Right cardiac atrium (tissue), 5 donors: ENCODE measurements at regions not wholly inside any gene's neighbourhood (a gene's known extent, or its start where the extent isn't known, plus 50 kb on each side); places are given as distances from the start of the nearest gene placed in this dataset.

Experiments
- ATAC-seq, 2 donors: fragments of 200-7000 bp; cut with Tn5 transposase; one replicate each; pipeline versions ENCODE4 v1.8.0 to v1.9.1; 2020; ENCODE audit warnings: moderate library complexity in 2 of 2, mild to moderate bottlenecking in 1 of 2
- DNase-seq, 3 donors: peaks; one replicate each; pipeline ENCODE4 v3.0.0-alpha.2; 2020
- H3K27ac ChIP-seq: one replicate; pipeline ENCODE4 v1.5.1; 2013; ENCODE audit warnings: mild to moderate bottlenecking, low read length, control low read depth, moderate library complexity
- H3K27me3 ChIP-seq: one replicate; pipeline ENCODE4 v1.6.1; 2013; ENCODE audit not compliant: control insufficient read depth, insufficient read depth
- H3K4me1 ChIP-seq: one replicate; pipeline ENCODE4 v1.6.1; 2013; ENCODE audit warnings: low read length; ENCODE audit not compliant: control insufficient read depth, insufficient read depth
- H3K4me3 ChIP-seq: one replicate; pipeline ENCODE4 v1.5.1; 2013; ENCODE audit warnings: low read length, control low read depth
- H3K9me3 ChIP-seq: one replicate; pipeline ENCODE4 v1.6.1; 2013; ENCODE audit warnings: low read length; ENCODE audit not compliant: control insufficient read depth
- WGBS: extraction: QIAGEN DNeasy Blood & Tissue Kit; methylation state at CpG from one replicate; pipeline ENCODE4 v1.1.7; 2013; 5-methylcytosine and 5-hydroxymethylcytosine counted together
- intact Hi-C, 4 donors: fragments of 100-400 bp; cut with DNase I; formaldehyde crosslinking; loops; one replicate each; pipeline versions ENCODE4 v1.11.0 to v1.14.0; 2022 to 2023
- donor health status: healthy with polysubstance abuse.
- donor health status: DM: no; HTN: yes; CAD: no.
- donor health status: DM: no; HTN: no; CAD: no.
- donor health status: DM: no; HTN: yes; CAD: no; lungs with severe emphysema.
- donor health status: DM: yes; HTN: yes; CAD: no.

- Histone ChIP-seq H3K27me3 (no peaks in the 10 kb centered on the region), H3K9me3 (no peaks in the 10 kb centered on the region), H3K27ac (no peak overlapping the region), H3K4me1 (peaks cover 2% of the 10 kb centered on the region), H3K4me3 (no peak overlapping the region)
- 95% methylated on average over 1 of the region's 1 CpG for WGBS
- ATAC-seq (no peak), DNase-seq (no peak)
- intact Hi-C loops = no loop called here
These were observed 86.2 kb upstream of the PLXNC1 start for GRCh38 chr12:94062194-94062593.

GRCh38 chr12:94062796-94063635, 85.4 kb upstream of the PLXNC1 start:
- Histone ChIP-seq H3K9me3 (no peaks in the 10 kb centered on the region), H3K27ac (no peak overlapping the region), H3K4me3 (no peak overlapping the region), H3K4me1 (peaks cover 2% of the 10 kb centered on the region), H3K27me3 (no peaks in the 10 kb centered on the region)
- intact Hi-C loops = no loop called here
- ATAC-seq (peak in 1 of 2 donors; percentile 26), DNase-seq (no peak)
- 92% methylated on average over 4 of the region's 4 CpGs for WGBS

- no peaks in the 10 kb centered on the region for H3K27me3 ChIP-seq
- no peak overlapping the region for H3K4me3 ChIP-seq
- peaks cover 6% of the 10 kb centered on the region for H3K4me1 ChIP-seq
- ATAC-seq (no peak), DNase-seq (no peak)
- H3K27ac ChIP-seq = no peak overlapping the region
- WGBS = 95% methylated on average over 5 of the region's 5 CpGs
- H3K9me3 ChIP-seq = no peaks in the 10 kb centered on the region
- intact Hi-C loops = loop anchor here in 1 of 4 donors (5.0 kb wide), 1 partner anchor 78 kb away; no protein-coding TSS in a partner anchor
These were observed 77.9 kb upstream of the PLXNC1 start for GRCh38 chr12:94070520-94070919.

GRCh38 chr12:94071258-94071657, 77.1 kb upstream of the PLXNC1 start:
- intact Hi-C loops = loop anchor here in 1 of 4 donors (5.0 kb wide), 1 partner anchor 79 kb away; no protein-coding TSS in a partner anchor
- H3K9me3 ChIP-seq = no peaks in the 10 kb centered on the region
- H3K4me1 ChIP-seq = peaks cover 7% of the 10 kb centered on the region
- no peak for DNase-seq
- H3K27ac ChIP-seq = no peak overlapping the region
- WGBS = 48% methylated on average over 2 of the region's 2 CpGs
- H3K4me3 ChIP-seq = no peak overlapping the region
- ATAC-seq = no peak
- H3K27me3 ChIP-seq = no peaks in the 10 kb centered on the region

GRCh38 chr12:94073441-94074051, 74.8 kb upstream of the PLXNC1 start:
- DNase-seq (peak in 2 of 3 donors; percentile 43 to 60), ATAC-seq (peak in 1 of 2 donors; percentile 29)
- H3K4me3 ChIP-seq = no peak overlapping the region
- H3K27me3 ChIP-seq = no peaks in the 10 kb centered on the region
- peaks cover 7% of the 10 kb centered on the region for H3K4me1 ChIP-seq
- H3K9me3 ChIP-seq = no peaks in the 10 kb centered on the region
- 63% methylated on average over 9 of the region's 9 CpGs for WGBS
- H3K27ac ChIP-seq = peak overlapping the region; percentile 93
- intact Hi-C loops = loop anchor here in 1 of 4 donors (5.0 kb wide), 1 partner anchor 81 kb away; no protein-coding TSS in a partner anchor

- WGBS = 58% methylated on average over 14 of the region's 14 CpGs
- H3K4me3 ChIP-seq = no peak overlapping the region
- intact Hi-C loops = loop anchor here in 1 of 4 donors (5.0 kb wide), 1 partner anchor 82 kb away; no protein-coding TSS in a partner anchor
- no peaks in the 10 kb centered on the region for H3K27me3 ChIP-seq
- peak overlapping the region; percentile 93 for H3K27ac ChIP-seq
- DNase-seq = peak; percentile 64 to 78 (median 70)
- ATAC-seq = peak; percentile 88 to 89
- H3K4me1 ChIP-seq = peaks cover 7% of the 10 kb centered on the region
- no peaks in the 10 kb centered on the region for H3K9me3 ChIP-seq
These were observed 74.0 kb upstream of the PLXNC1 start for GRCh38 chr12:94074216-94074979.

- DNase-seq (peak; percentile 65 to 84 (median 84)), ATAC-seq (peak; percentile 94 to 95)
- 31% methylated on average over 5 of the region's 5 CpGs for WGBS
- Histone ChIP-seq H3K27ac (peak overlapping the region; percentile 90), H3K27me3 (no peaks in the 10 kb centered on the region), H3K9me3 (no peaks in the 10 kb centered on the region), H3K4me1 (peaks cover 7% of the 10 kb centered on the region), H3K4me3 (no peak overlapping the region)
- intact Hi-C loops = loop anchor here in 1 of 4 donors (5.0 kb wide), 1 partner anchor 83 kb away; no protein-coding TSS in a partner anchor
These were observed 73.3 kb upstream of the PLXNC1 start for GRCh38 chr12:94074980-94075629.

- no peaks in the 10 kb centered on the region for H3K9me3 ChIP-seq
- H3K27me3 ChIP-seq = no peaks in the 10 kb centered on the region
- peaks cover 7% of the 10 kb centered on the region for H3K4me1 ChIP-seq
- intact Hi-C loops = no loop called here
- ATAC-seq = no peak
- no peak overlapping the region for H3K27ac ChIP-seq
- WGBS = 54% methylated on average over 2 of the region's 2 CpGs
- no peak overlapping the region for H3K4me3 ChIP-seq
- no peak for DNase-seq
These were observed 71.2 kb upstream of the PLXNC1 start for GRCh38 chr12:94077209-94077608.

- Histone ChIP-seq H3K27ac (no peak overlapping the region), H3K4me3 (no peak overlapping the region), H3K4me1 (peaks cover 7% of the 10 kb centered on the region), H3K9me3 (no peaks in the 10 kb centered on the region), H3K27me3 (no peaks in the 10 kb centered on the region)
- WGBS = 48% methylated on average over 3 of the region's 3 CpGs
- ATAC-seq = no peak
- DNase-seq = no peak
- intact Hi-C loops = no loop called here
These were observed 70.1 kb upstream of the PLXNC1 start for GRCh38 chr12:94078138-94078723.
